ENCODE measurements at regions not wholly inside any gene's neighbourhood (a gene's known extent, or its start where the extent isn't known, plus 50 kb on each side); places are given as distances from the start of the nearest gene placed in this dataset.

GRCh38 chr6:91534614-91535013 is 947.7 kb upstream of the MAP3K7 start:
- no peaks in the 10 kb centered on the region for H3K9me3 ChIP-seq
- no peaks in the 10 kb centered on the region for H3K4me1 ChIP-seq (ENCODE audit: control insufficient read depth in 1 of 2, low read depth in 2 of 2)
- ATAC-seq (ENCODE audit: insufficient number of reproducible peaks, low FRiP score, low read depth) (no peak), DNase-seq (ENCODE audit: low spot score) (no peak)
- no peak overlapping the region for H3K4me3 ChIP-seq
- no peaks in the 10 kb centered on the region for H3K36me3 ChIP-seq
- H3K27ac ChIP-seq: no peak overlapping the region
- H3K27me3 ChIP-seq (replicated peaks; ENCODE audit: insufficient read depth): no peaks in the 10 kb centered on the region
- no peak for TF ChIP-seq CTCF (IDR thresholded peaks at IDR 0.05)

GRCh38 chr6:91523511-91523910 is 936.6 kb upstream of the MAP3K7 start:
- no peak for TF ChIP-seq CTCF (IDR thresholded peaks at IDR 0.05)
- DNase-seq (ENCODE audit: low spot score) (no peak), ATAC-seq (ENCODE audit: insufficient number of reproducible peaks, low FRiP score, low read depth) (no peak)
- Histone ChIP-seq H3K9me3 (no peaks in the 10 kb centered on the region), H3K36me3 (no peaks in the 10 kb centered on the region), H3K27ac (no peak overlapping the region), H3K4me3 (no peak overlapping the region), H3K27me3 (replicated peaks; ENCODE audit: insufficient read depth) (no peaks in the 10 kb centered on the region), H3K4me1 (ENCODE audit: control insufficient read depth in 1 of 2, low read depth in 2 of 2) (no peaks in the 10 kb centered on the region)

GRCh38 chr6:91521999-91522398 is 935.1 kb upstream of the MAP3K7 start:
- no peaks in the 10 kb centered on the region for H3K27me3 ChIP-seq (replicated peaks; ENCODE audit: insufficient read depth)
- no peak for DNase-seq (ENCODE audit: low spot score)
- no peaks in the 10 kb centered on the region for H3K9me3 ChIP-seq
- no peak overlapping the region for H3K4me3 ChIP-seq
- H3K27ac ChIP-seq: no peak overlapping the region
- no peak for ATAC-seq (ENCODE audit: insufficient number of reproducible peaks, low FRiP score, low read depth)
- no peaks in the 10 kb centered on the region for H3K4me1 ChIP-seq (ENCODE audit: control insufficient read depth in 1 of 2, low read depth in 2 of 2)
- no peaks in the 10 kb centered on the region for H3K36me3 ChIP-seq
- TF ChIP-seq CTCF (IDR thresholded peaks at IDR 0.05): no peak

- Histone ChIP-seq H3K27ac (no peak overlapping the region), H3K36me3 (no peaks in the 10 kb centered on the region), H3K4me3 (no peak overlapping the region), H3K9me3 (no peaks in the 10 kb centered on the region), H3K27me3 (replicated peaks; ENCODE audit: insufficient read depth) (no peaks in the 10 kb centered on the region), H3K4me1 (ENCODE audit: control insufficient read depth in 1 of 2, low read depth in 2 of 2) (peaks cover 0 to 5% of the 10 kb centered on the region in 2 donors)
- no peak for ATAC-seq (ENCODE audit: insufficient number of reproducible peaks, low FRiP score, low read depth)
- no peak for DNase-seq (ENCODE audit: low spot score)
- no peak for TF ChIP-seq CTCF (IDR thresholded peaks at IDR 0.05)
These were observed 922.8 kb upstream of the MAP3K7 start for GRCh38 chr6:91509711-91510110.

- Histone ChIP-seq H3K4me3 (no peak overlapping the region), H3K9me3 (no peaks in the 10 kb centered on the region), H3K4me1 (ENCODE audit: control insufficient read depth in 1 of 2, low read depth in 2 of 2) (peaks cover 0 to 5% of the 10 kb centered on the region in 2 donors), H3K27me3 (replicated peaks; ENCODE audit: insufficient read depth) (no peaks in the 10 kb centered on the region), H3K36me3 (no peaks in the 10 kb centered on the region), H3K27ac (no peak overlapping the region)
- no peak for DNase-seq (ENCODE audit: low spot score)
- no peak for ATAC-seq (ENCODE audit: insufficient number of reproducible peaks, low FRiP score, low read depth)
- TF ChIP-seq CTCF (IDR thresholded peaks at IDR 0.05): no peak
These were observed 922.2 kb upstream of the MAP3K7 start for GRCh38 chr6:91509039-91509438.

Measured in thoracic aorta (tissue), 2 donors.